Lung (tissue), 11 donors: ENCODE measurements at regions not wholly inside any gene's neighbourhood (a gene's known extent, or its start where the extent isn't known, plus 50 kb on each side); places are given as distances from the start of the nearest gene placed in this dataset.

ENCODE experiments used
- ATAC-seq: fragments of 200-7000 bp; cut with Tn5 transposase; one replicate; pipeline ENCODE4 v1.9.1; 2020; ENCODE audit warnings: moderate number of reproducible peaks; ENCODE audit not compliant: insufficient read depth, low FRiP score
- DNase-seq, 3 donors: peaks; one replicate each; pipeline ENCODE4 v3.0.0-alpha.2; 2013 to 2017
- H3K27ac ChIP-seq, 2 donors: one replicate each; pipeline ENCODE4 v1.5.1; 2013; ENCODE audit warnings: mild to moderate bottlenecking in 2 of 2, moderate library complexity in 2 of 2, control low read depth in 1 of 2, inconsistent platforms in 1 of 2, low read depth in 1 of 2, low read length in 1 of 2
- H3K27me3 ChIP-seq, 3 donors: one replicate each; pipeline ENCODE4 v1.5.1; 2013; ENCODE audit warnings: low read length in 2 of 3; ENCODE audit not compliant: control insufficient read depth in 3 of 3, insufficient read depth in 3 of 3
- H3K36me3 ChIP-seq, 4 donors: one replicate each; pipeline ENCODE4 v1.5.1; 2013; ENCODE audit warnings: low read length in 4 of 4, mild to moderate bottlenecking in 1 of 4, moderate library complexity in 1 of 4; ENCODE audit not compliant: control insufficient read depth in 4 of 4, insufficient read depth in 4 of 4
- H3K4me1 ChIP-seq, 5 donors: one replicate each; pipeline ENCODE4 v1.5.1; 2013; ENCODE audit warnings: low read length in 5 of 5, mild to moderate bottlenecking in 2 of 5, moderate library complexity in 1 of 5; ENCODE audit not compliant: control insufficient read depth in 5 of 5, insufficient read depth in 5 of 5
- H3K4me3 ChIP-seq: one replicate; pipeline ENCODE4 v1.5.1; 2013; ENCODE audit warnings: mild to moderate bottlenecking, control low read depth, moderate library complexity
- H3K9ac ChIP-seq, 2 donors: one replicate each; pipeline ENCODE4 v1.5.1; 2013; ENCODE audit warnings: low read length in 2 of 2, control low read depth in 1 of 2; ENCODE audit not compliant: insufficient read depth in 1 of 2
- H3K9me3 ChIP-seq, 4 donors: one replicate each; pipeline ENCODE4 v1.5.1; 2013; ENCODE audit warnings: low read length in 3 of 4, mild to moderate bottlenecking in 1 of 4, moderate library complexity in 1 of 4; ENCODE audit not compliant: control insufficient read depth in 4 of 4, insufficient read depth in 3 of 4
- WGBS, 2 donors: extraction: QIAGEN DNeasy Blood & Tissue Kit; methylation state at CpG; one replicate each; pipeline ENCODE4 v1.1.7; 2013; 5-methylcytosine and 5-hydroxymethylcytosine counted together
- TF ChIP-seq, protein P1 (sequence below): IDR thresholded peaks from 2 replicates; pipeline ENCODE4 v1.5.1; 2012; ENCODE audit warnings: mild to moderate bottlenecking; ENCODE audit errors: control extremely low read depth, extremely low read depth
- donor health status: control.
- donor health status: control.
- donor health status: Bipolar disorder and iron deficiency.
- donor health status: healthy.
- donor health status: DM: yes; HTN: yes; CAD: no.

DNA sequence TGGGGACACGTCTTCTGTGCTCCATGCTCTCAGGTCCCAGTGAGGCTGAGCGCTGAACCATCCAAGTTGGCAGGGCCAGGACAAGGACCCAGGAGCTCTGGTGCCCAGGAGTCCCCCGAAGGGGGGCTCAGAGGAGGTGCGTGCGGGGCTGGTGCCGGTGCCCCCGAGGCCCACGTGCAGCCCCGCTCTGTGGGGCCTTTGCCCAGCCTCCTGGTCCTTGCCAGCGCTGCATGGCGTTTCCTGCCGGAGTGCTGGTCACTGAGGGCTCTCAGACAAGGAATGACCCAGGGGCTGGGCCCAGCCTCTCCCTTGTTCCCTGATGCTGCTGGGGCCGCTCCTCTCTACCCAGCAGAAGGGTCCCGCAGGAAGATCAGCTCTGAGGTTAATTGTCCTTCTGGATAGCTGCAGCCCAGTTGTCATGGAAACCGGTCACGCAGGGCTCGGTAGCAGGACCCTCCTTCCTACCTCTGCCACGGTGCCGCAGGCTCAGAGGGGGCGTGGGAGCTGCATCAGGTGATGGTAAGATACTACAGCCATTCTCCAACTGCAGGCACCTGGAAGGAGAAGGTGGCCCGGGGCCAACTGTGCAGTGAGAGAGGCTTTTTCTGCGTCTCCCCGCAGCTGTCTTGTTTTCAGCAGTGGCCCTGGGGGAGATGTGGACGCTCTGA is 64.5 kb downstream of the RRM2 start:
- TF ChIP-seq, protein P1, sequence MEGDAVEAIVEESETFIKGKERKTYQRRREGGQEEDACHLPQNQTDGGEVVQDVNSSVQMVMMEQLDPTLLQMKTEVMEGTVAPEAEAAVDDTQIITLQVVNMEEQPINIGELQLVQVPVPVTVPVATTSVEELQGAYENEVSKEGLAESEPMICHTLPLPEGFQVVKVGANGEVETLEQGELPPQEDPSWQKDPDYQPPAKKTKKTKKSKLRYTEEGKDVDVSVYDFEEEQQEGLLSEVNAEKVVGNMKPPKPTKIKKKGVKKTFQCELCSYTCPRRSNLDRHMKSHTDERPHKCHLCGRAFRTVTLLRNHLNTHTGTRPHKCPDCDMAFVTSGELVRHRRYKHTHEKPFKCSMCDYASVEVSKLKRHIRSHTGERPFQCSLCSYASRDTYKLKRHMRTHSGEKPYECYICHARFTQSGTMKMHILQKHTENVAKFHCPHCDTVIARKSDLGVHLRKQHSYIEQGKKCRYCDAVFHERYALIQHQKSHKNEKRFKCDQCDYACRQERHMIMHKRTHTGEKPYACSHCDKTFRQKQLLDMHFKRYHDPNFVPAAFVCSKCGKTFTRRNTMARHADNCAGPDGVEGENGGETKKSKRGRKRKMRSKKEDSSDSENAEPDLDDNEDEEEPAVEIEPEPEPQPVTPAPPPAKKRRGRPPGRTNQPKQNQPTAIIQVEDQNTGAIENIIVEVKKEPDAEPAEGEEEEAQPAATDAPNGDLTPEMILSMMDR: no peak
- H3K36me3 ChIP-seq: no peaks in the 10 kb centered on the region
- H3K4me1 ChIP-seq: peaks cover 0 to 11% (median 0%) of the 10 kb centered on the region in 5 donors
- H3K27me3 ChIP-seq: no peaks in the 10 kb centered on the region
- no peak for ATAC-seq
- no peak overlapping the region for H3K27ac ChIP-seq
- no peak overlapping the region for H3K4me3 ChIP-seq
- DNase-seq: no peak
- H3K9me3 ChIP-seq: no peaks in the 10 kb centered on the region
- 96 to 98% methylated on average over 24 of the region's 24 CpGs for WGBS, 2 donors
- no peak overlapping the region for H3K9ac ChIP-seq

GRCh38 chr2:10187661-10188060 is 65.1 kb downstream of the RRM2 start:
- 96 to 98% methylated on average over 14 of the region's 14 CpGs for WGBS, 2 donors
- DNase-seq: no peak
- H3K36me3 ChIP-seq: no peaks in the 10 kb centered on the region
- no peak overlapping the region for H3K27ac ChIP-seq
- TF ChIP-seq, protein P1: no peak
- H3K9me3 ChIP-seq: no peaks in the 10 kb centered on the region
- no peak overlapping the region for H3K4me3 ChIP-seq
- peaks cover 0 to 17% (median 0%) of the 10 kb centered on the region in 5 donors for H3K4me1 ChIP-seq
- ATAC-seq: no peak
- no peaks in the 10 kb centered on the region for H3K27me3 ChIP-seq
- H3K9ac ChIP-seq: no peak overlapping the region

DNA sequence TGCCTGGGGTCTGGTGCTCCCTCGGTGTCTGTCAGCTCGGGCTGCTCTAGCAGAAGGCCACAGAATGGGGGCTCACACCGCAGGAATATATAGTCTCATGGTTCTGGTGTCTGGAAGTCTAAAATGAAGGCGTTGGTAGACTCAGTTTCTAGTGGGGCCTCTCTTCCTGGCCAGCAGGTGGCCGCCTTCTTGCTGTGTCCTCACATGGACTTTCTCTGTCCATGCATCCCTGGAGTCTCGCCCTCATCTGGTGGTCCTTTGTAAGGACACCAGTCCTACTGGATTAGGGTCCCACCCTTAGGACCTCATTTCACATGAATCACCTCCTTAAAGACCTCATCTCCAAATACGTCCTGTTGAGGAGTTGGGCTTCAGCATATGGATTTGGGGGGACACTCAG is 65.7 kb downstream of the RRM2 start:
- no peaks in the 10 kb centered on the region for H3K27me3 ChIP-seq
- no peaks in the 10 kb centered on the region for H3K9me3 ChIP-seq
- H3K27ac ChIP-seq: no peak overlapping the region
- H3K36me3 ChIP-seq: no peaks in the 10 kb centered on the region
- peaks cover 0 to 22% (median 2%) of the 10 kb centered on the region in 5 donors for H3K4me1 ChIP-seq
- 94% methylated on average over 7 of the region's 7 CpGs for WGBS, 2 donors
- no peak overlapping the region for H3K4me3 ChIP-seq
- no peak for DNase-seq
- H3K9ac ChIP-seq: no peak overlapping the region
- TF ChIP-seq, protein P1: no peak
- ATAC-seq: no peak
